M059J (cell line): ENCODE measurements at regions not wholly inside any gene's neighbourhood (a gene's known extent, or its start where the extent isn't known, plus 50 kb on each side); places are given as distances from the start of the nearest gene placed in this dataset.

Experiments
- DNase-seq: peaks from one replicate; pipeline ENCODE4 v3.0.0-alpha.2; 2012; ENCODE audit warnings: low read depth

GRCh38 chr21:38658511-38658910, 147.2 kb upstream of the ETS2 start:
- no peak for DNase-seq

- DNase-seq: no peak
Observed at GRCh38 chr21:38659936-38660332, 145.8 kb upstream of the ETS2 start.

- no peak for DNase-seq
Observed at GRCh38 chr21:38660333-38661196, 145.2 kb upstream of the ETS2 start.

- DNase-seq: no peak
Observed at GRCh38 chr21:38661197-38661871, 144.4 kb upstream of the ETS2 start.

GRCh38 chr21:38661889-38662568, 143.7 kb upstream of the ETS2 start:
- DNase-seq: peak; percentile 46

GRCh38 chr21:38663282-38663681, 142.4 kb upstream of the ETS2 start:
- DNase-seq: no peak

GRCh38 chr21:38664315-38664714, 141.4 kb upstream of the ETS2 start:
- DNase-seq: no peak

- DNase-seq: no peak
Observed at GRCh38 chr21:38664841-38665240, 140.9 kb upstream of the ETS2 start.

- DNase-seq: no peak
Observed at GRCh38 chr21:38667291-38667870, 138.3 kb upstream of the ETS2 start.

GRCh38 chr21:38668067-38668466, 137.7 kb upstream of the ETS2 start:
- no peak for DNase-seq

GRCh38 chr21:38668541-38668940, 137.2 kb upstream of the ETS2 start:
- DNase-seq: no peak

GRCh38 chr21:38669186-38669585, 136.5 kb upstream of the ETS2 start:
- DNase-seq: peak; percentile 50

GRCh38 chr21:38670861-38671260, 134.9 kb upstream of the ETS2 start:
- DNase-seq: no peak

GRCh38 chr21:38671773-38672172, 134.0 kb upstream of the ETS2 start:
- DNase-seq: no peak

- DNase-seq: no peak
Observed at GRCh38 chr21:38675182-38675824, 130.4 kb upstream of the ETS2 start.

- DNase-seq: no peak
Observed at GRCh38 chr21:38678827-38679226, 126.9 kb upstream of the ETS2 start.

GRCh38 chr21:38679534-38679933, 126.2 kb upstream of the ETS2 start:
- peak; percentile 90 for DNase-seq

GRCh38 chr21:38680401-38680800, 125.3 kb upstream of the ETS2 start:
- DNase-seq: peak; percentile 30

GRCh38 chr21:38683222-38683621, 122.5 kb upstream of the ETS2 start:
- DNase-seq: no peak

- no peak for DNase-seq
Observed at GRCh38 chr21:38688068-38688467, 117.7 kb upstream of the ETS2 start.

GRCh38 chr21:38691631-38692030, 114.1 kb upstream of the ETS2 start:
- no peak for DNase-seq

GRCh38 chr21:38696579-38696978, 109.2 kb upstream of the ETS2 start:
- DNase-seq: no peak
